ENCODE measurements at regions not wholly inside any gene's neighbourhood (a gene's known extent, or its start where the extent isn't known, plus 50 kb on each side); places are given as distances from the start of the nearest gene placed in this dataset.

GRCh38 chr6:33878562-33878961 lies 74.8 kb upstream of the MLN start:
- TF ChIP-seq CTCF (IDR thresholded peaks at IDR 0.05 in 2 of 3, conservative IDR thresholded peaks at IDR 0.05 in 1 of 3; ENCODE audit: borderline replicate concordance in 1 of 3, insufficient read depth in 1 of 3, low read depth in 2 of 3, low read length in 2 of 3) (no peak), SP1 (IDR thresholded peaks at IDR 0.05; ENCODE audit: low read depth) (no peak), TCF7L2 (IDR thresholded peaks at IDR 0.05; ENCODE audit: borderline replicate concordance, extremely low read depth, insufficient read depth, insufficient read length) (no peak), SRF (IDR thresholded peaks at IDR 0.05; ENCODE audit: low read depth) (no peak), POLR2A (IDR thresholded peaks at IDR 0.05; ENCODE audit: borderline replicate concordance, extremely low read depth, insufficient read depth, insufficient read length) (no peak), EZH2 (IDR thresholded peaks at IDR 0.05) (no peak), SIN3A (IDR thresholded peaks at IDR 0.05; ENCODE audit: low read depth) (no peak), ZFX (IDR thresholded peaks at IDR 0.05) (no peak), POLR2AphosphoS5 (IDR thresholded peaks at IDR 0.05; ENCODE audit: low read depth, low read length) (no peak), REST (IDR thresholded peaks at IDR 0.05; ENCODE audit: low read depth) (no peak)

All from HCT116 (cell line).